ENCODE measurements at regions not wholly inside any gene's neighbourhood (a gene's known extent, or its start where the extent isn't known, plus 50 kb on each side); places are given as distances from the start of the nearest gene placed in this dataset.

DNA sequence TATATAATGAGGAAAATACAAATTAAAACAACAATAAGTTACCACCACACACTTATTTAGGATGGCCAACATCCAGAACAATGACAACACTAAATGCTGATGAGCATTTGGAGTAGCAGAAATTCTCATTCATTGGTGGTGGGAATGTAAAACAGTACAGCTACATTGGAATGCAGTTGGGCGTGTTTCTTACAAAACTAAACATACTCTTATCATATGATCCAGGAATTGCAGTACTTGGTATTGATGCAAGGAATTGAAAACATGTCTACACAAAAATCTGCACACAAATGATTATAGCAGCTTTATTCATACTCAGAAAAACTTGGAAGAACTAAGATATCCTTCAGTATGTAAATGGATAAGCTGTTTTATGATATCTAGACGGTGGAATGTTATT is 594.2 kb downstream of the ZBBX start:
- in situ Hi-C loops (cut with HindIII; ENCODE audit: low pct_ligation_motif_present, low sequenced_read_pairs), result no loop called here
- TF ChIP-seq, protein P1, sequence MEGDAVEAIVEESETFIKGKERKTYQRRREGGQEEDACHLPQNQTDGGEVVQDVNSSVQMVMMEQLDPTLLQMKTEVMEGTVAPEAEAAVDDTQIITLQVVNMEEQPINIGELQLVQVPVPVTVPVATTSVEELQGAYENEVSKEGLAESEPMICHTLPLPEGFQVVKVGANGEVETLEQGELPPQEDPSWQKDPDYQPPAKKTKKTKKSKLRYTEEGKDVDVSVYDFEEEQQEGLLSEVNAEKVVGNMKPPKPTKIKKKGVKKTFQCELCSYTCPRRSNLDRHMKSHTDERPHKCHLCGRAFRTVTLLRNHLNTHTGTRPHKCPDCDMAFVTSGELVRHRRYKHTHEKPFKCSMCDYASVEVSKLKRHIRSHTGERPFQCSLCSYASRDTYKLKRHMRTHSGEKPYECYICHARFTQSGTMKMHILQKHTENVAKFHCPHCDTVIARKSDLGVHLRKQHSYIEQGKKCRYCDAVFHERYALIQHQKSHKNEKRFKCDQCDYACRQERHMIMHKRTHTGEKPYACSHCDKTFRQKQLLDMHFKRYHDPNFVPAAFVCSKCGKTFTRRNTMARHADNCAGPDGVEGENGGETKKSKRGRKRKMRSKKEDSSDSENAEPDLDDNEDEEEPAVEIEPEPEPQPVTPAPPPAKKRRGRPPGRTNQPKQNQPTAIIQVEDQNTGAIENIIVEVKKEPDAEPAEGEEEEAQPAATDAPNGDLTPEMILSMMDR (IDR thresholded peaks at IDR 0.05; ENCODE audit: low read depth, low read length, missing control alignments), result no peak
- Histone ChIP-seq H3K27me3 (replicated peaks) (no peaks in the 10 kb centered on the region), H3K4me3 (ENCODE audit: low read depth, low read length) (no peak overlapping the region), H3K36me3 (replicated peaks) (no peaks in the 10 kb centered on the region), H3K27ac (no peak overlapping the region)
- DNase-seq, result no peak

DNA sequence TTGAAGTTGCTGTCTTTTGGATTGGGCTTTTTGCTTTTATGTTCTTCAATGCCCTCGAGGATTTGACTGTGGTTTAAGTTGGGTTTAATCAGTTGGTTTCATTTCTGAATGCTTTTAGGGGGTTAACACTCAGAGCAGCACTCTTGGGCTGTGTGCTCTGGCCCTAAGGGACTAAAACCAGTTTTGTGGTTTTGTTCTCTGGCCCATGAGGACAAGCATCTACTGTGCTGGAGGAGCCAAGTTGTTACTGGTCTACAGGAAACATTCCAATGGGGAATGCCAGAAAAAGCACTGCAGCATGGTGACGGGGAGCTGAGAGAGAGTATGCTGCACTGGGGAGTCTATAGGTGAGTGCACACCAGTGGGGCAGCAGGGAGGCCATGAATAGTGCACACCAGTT is 596.9 kb downstream of the ZBBX start:
- in situ Hi-C loops (cut with HindIII; ENCODE audit: low pct_ligation_motif_present, low sequenced_read_pairs), result no loop called here
- H3K27me3 ChIP-seq (replicated peaks), result no peaks in the 10 kb centered on the region
- no peak overlapping the region for H3K27ac ChIP-seq
- no peak overlapping the region for H3K4me3 ChIP-seq (ENCODE audit: low read depth, low read length)
- TF ChIP-seq, protein P1 (IDR thresholded peaks at IDR 0.05; ENCODE audit: low read depth, low read length, missing control alignments), result no peak
- H3K36me3 ChIP-seq (replicated peaks), result no peaks in the 10 kb centered on the region
- DNase-seq, result no peak

DNA sequence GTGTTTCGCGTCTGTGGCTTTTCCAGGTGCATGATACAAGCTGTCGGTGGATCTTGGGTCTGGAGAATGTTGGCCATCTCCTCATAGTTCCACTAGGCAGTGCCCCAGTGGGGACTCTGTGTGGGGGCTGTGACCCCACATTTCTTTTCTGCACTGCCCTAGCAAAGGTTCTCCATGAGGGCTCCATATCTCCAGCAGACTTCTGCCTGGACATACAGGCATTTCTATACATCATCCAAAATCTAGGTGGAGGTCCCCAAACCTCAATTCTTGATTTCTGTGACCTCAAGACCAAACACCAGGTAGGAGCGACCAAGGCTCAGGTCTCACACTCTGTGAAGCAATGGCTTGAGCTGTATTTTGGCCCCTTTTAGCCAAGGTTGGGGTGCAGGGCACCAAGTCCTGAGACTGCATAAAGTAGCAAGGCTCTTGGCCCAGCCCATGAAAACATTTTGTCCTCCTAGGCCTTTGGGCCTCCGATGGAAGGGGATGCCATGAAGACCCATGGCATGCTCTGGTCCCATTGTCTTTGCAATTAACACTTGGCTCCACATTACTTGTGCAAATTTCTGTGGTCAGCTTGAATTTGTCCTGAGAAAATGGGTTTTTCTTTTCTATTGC is 615.3 kb downstream of the ZBBX start:
- Histone ChIP-seq H3K36me3 (replicated peaks) (no peaks in the 10 kb centered on the region), H3K27me3 (replicated peaks) (no peaks in the 10 kb centered on the region), H3K27ac (no peak overlapping the region), H3K4me3 (ENCODE audit: low read depth, low read length) (no peak overlapping the region)
- DNase-seq, result no peak
- in situ Hi-C loops (cut with HindIII; ENCODE audit: low pct_ligation_motif_present, low sequenced_read_pairs), result no loop called here
- TF ChIP-seq, protein P1 (IDR thresholded peaks at IDR 0.05; ENCODE audit: low read depth, low read length, missing control alignments), result no peak

DNA sequence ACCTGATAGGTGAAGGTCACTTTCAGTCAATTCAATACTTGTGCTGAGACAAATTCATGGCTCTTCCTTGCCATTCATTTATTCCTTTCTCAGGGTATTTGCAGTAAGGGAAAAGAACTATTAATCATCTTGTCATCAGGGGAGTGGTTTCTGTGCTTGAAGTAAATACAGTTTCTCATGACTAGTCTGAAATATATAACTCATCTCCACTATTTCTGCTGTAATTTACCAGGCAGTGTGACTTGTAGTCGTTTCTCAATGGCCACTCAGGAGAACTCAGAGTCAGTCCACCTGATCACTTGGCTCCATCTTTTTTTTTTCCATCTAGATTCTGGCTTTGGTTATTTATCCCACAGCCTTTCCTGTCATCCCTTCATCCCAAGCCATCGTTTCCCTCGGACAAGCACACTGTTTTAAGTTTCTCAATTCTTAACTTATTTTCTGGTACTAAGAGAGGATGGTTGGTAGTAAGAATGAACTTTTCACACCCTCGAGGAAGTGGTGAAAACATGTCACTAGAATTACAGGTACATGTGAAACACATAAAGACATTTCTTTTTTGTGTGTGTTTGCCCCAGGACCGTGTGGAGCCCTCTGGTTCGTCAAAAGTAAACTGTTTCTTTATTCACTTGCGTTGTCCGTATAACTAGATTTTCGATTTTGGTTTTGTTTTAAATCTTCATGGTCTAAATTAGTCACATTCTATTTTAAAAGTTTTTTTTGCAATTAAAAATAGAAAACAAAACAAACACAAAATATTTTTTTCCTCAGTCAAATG is 620.2 kb downstream of the ZBBX start:
- no peak overlapping the region for H3K27ac ChIP-seq
- H3K36me3 ChIP-seq (replicated peaks), result no peaks in the 10 kb centered on the region
- H3K27me3 ChIP-seq (replicated peaks), result no peaks in the 10 kb centered on the region
- no peak for DNase-seq
- in situ Hi-C loops (cut with HindIII; ENCODE audit: low pct_ligation_motif_present, low sequenced_read_pairs), result no loop called here
- TF ChIP-seq, protein P1 (IDR thresholded peaks at IDR 0.05; ENCODE audit: low read depth, low read length, missing control alignments), result no peak
- no peak overlapping the region for H3K4me3 ChIP-seq (ENCODE audit: low read depth, low read length)

DNA sequence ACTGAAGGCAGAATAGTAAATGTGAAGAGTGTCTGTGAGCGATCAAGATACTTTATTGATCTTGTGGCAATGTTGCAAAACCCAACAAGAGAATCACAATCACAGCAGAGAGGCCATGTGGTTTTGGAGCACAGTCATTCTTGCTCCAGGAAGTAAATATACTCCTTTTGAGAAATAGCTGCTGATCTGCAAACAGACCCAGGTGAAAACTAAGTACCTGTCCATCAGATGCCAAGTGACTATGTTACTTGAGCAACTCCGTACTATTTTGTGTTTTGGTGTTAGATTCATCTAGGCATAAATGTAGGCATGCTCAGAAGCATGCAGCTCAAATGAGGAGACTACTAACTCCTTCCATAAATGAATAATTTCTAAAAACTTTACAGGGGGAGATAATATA is 627.9 kb downstream of the ZBBX start:
- Histone ChIP-seq H3K27me3 (replicated peaks) (no peaks in the 10 kb centered on the region), H3K36me3 (replicated peaks) (no peaks in the 10 kb centered on the region), H3K27ac (no peak overlapping the region), H3K4me3 (ENCODE audit: low read depth, low read length) (no peak overlapping the region)
- TF ChIP-seq, protein P1 (IDR thresholded peaks at IDR 0.05; ENCODE audit: low read depth, low read length, missing control alignments), result no peak
- DNase-seq, result no peak
- in situ Hi-C loops (cut with HindIII; ENCODE audit: low pct_ligation_motif_present, low sequenced_read_pairs), result no loop called here

Data from brain microvascular endothelial cell (primary cell).